K562 (cell line): ENCODE measurements at regions not wholly inside any gene's neighbourhood (a gene's known extent, or its start where the extent isn't known, plus 50 kb on each side); places are given as distances from the start of the nearest gene placed in this dataset.

ENCODE experiments used
- ATAC-seq: fragments of 200-7000 bp; cut with Tn5 transposase; 3 replicates; pipeline ENCODE4 v1.9.1; 2020; ENCODE audit warnings: moderate library complexity
- BruUV-seq: library from RNA; stranded (reverse); fragments of 400-500 nt; replicated peaks from 2 replicates; lab custom pipeline; 2021; lab: Mats Ljungman, UMichigan
- CTCF ChIA-PET: fragments of 300-600 bp; formaldehyde crosslinking; extraction: SDS; loops from one replicate; lab custom pipeline; 2021; ENCODE audit warnings: low intra/inter-chr PET ratio; lab: Yijun Ruan, JAX
- POLR2A ChIA-PET: fragments of 300-600, 350-650 bp; sonication (Branson Sonifier 250); formaldehyde crosslinking; extraction: SDS; loops from one replicate; lab custom pipeline; 2021; ENCODE audit warnings: antibody characterized with exemption, inconsistent platforms; lab: Yijun Ruan, JAX
- DNase-seq, 4 experiments: peaks; one replicate each; pipeline versions ENCODE4 v3.0.0 to v3.0.0-alpha.2; 2011 to 2018; ENCODE audit warnings: low spot score in 3 of 4, mixed read lengths in 3 of 4; ENCODE audit errors: extremely low read depth in 1 of 4
- FAIRE-seq: peaks from 2 replicates; lab custom pipeline; 2011; peaks lifted over from hg19 to GRCh38; lab: Jason Lieb, UNC
- H2AFZ ChIP-seq: 2 replicates; pipeline ENCODE4 v1.6.0; 2011; ENCODE audit warnings: low read depth, low read length, control low read depth, inconsistent platforms
- H3K27ac ChIP-seq: fragments of 200-600 bp; 3 replicates; pipeline ENCODE4 v1.8.0; 2011; ENCODE audit warnings: low read depth, mild to moderate bottlenecking, control low read depth, inconsistent platforms, low read length, moderate library complexity, mixed read lengths; ENCODE audit errors: extremely low read depth
- H3K27me3 ChIP-seq, 2 experiments: fragments of 300-600 bp in 1 of 2; 2 replicates in 1 of 2; 3 replicates in 1 of 2; pipeline versions ENCODE4 v1.6.0 to v1.8.0; 2011; ENCODE audit warnings: inconsistent platforms in 2 of 2, low read length in 2 of 2, mild to moderate bottlenecking in 1 of 2, mixed read lengths in 1 of 2, moderate library complexity in 1 of 2; ENCODE audit not compliant: control insufficient read depth in 2 of 2, insufficient read depth in 2 of 2
- H3K36me3 ChIP-seq: fragments of 300-600 bp; 3 replicates; pipeline ENCODE4 v1.8.0; 2011; ENCODE audit warnings: mild to moderate bottlenecking, low read length, inconsistent platforms; ENCODE audit not compliant: control insufficient read depth, insufficient read depth
- H3K4me1 ChIP-seq, 2 experiments: fragments of 200-600 bp in 1 of 2; replicated peaks in 1 of 2; 2 replicates in 1 of 2; 3 replicates in 1 of 2; pipeline versions ENCODE4 v1.5.1 to v1.8.0; 2011; ENCODE audit warnings: inconsistent platforms in 2 of 2, low read length in 2 of 2, mild to moderate bottlenecking in 1 of 2, mixed read lengths in 1 of 2, moderate library complexity in 1 of 2; ENCODE audit not compliant: control insufficient read depth in 2 of 2, insufficient read depth in 2 of 2
- H3K4me2 ChIP-seq: 2 replicates; pipeline ENCODE4 v1.6.1; 2011; ENCODE audit warnings: low read length, control low read depth, inconsistent platforms, mixed read lengths; ENCODE audit not compliant: insufficient read depth
- H3K4me3 ChIP-seq: fragments of 200-600 bp; sonication (generic), shearing (Covaris generic); 2 replicates; pipeline ENCODE4 v1.5.1; 2016; ENCODE audit warnings: control low read depth, inconsistent platforms
- H3K79me2 ChIP-seq: fragments of 200-600 bp; 3 replicates; pipeline ENCODE4 v1.8.0; 2011; ENCODE audit warnings: low read length, inconsistent platforms; ENCODE audit not compliant: control insufficient read depth, insufficient read depth
- H3K9ac ChIP-seq, 2 experiments: 2 replicates each; pipeline versions ENCODE4 v1.6.0 to v1.6.1; 2011; ENCODE audit warnings: low read depth in 2 of 2, low read length in 2 of 2, control low read depth in 1 of 2, inconsistent platforms in 1 of 2, mild to moderate bottlenecking in 1 of 2, mixed read lengths in 1 of 2; ENCODE audit not compliant: insufficient read depth in 1 of 2
- H3K9me1 ChIP-seq: one replicate; pipeline ENCODE4 v1.6.0; 2011; ENCODE audit warnings: inconsistent platforms, mild to moderate bottlenecking, low read length, moderate library complexity; ENCODE audit not compliant: control insufficient read depth, insufficient read depth
- H3K9me3 ChIP-seq: replicated peaks from 2 replicates; pipeline ENCODE4 v1.5.1; 2011; ENCODE audit warnings: low read depth, low read length, inconsistent platforms; ENCODE audit not compliant: control insufficient read depth, insufficient read depth
- H4K20me1 ChIP-seq: replicated peaks from 2 replicates; pipeline ENCODE4 v1.6.1; 2011; ENCODE audit warnings: low read length, inconsistent platforms, mixed read lengths; ENCODE audit not compliant: control insufficient read depth, insufficient read depth
- ARNT ChIP-seq, 2 experiments: fragments of 450-650 bp; IDR thresholded peaks; 2 replicates each; pipeline ENCODE4 v1.6.1; 2016; ENCODE audit warnings: mild to moderate bottlenecking in 1 of 2
- FOXA3 ChIP-seq, 2 experiments: fragments of 450-650 bp in 1 of 2; sonication (generic) in 1 of 2; formaldehyde crosslinking; IDR thresholded peaks in 1 of 2; conservative IDR thresholded peaks in 1 of 2; 2 replicates each; pipeline versions ENCODE4 v1.4.0 to v1.8.0; 2020 to 2022; ENCODE audit warnings: mild to moderate bottlenecking in 2 of 2, missing genetic modification reagents in 1 of 2
- GABPB2 ChIP-seq: fragments of 250-450 bp; sonication (Bioruptor Pico); conservative IDR thresholded peaks from 2 replicates; pipeline ENCODE4 v1.5.1; 2021; ENCODE audit warnings: mild to moderate bottlenecking
- GTF2A2 ChIP-seq: IDR thresholded peaks from 2 replicates; pipeline ENCODE4 v1.6.1; 2016; ENCODE audit warnings: mild to moderate bottlenecking, missing genetic modification characterization, missing compliant biosample characterization
- HNRNPL ChIP-seq: fragments of 200-400 bp; formaldehyde crosslinking; IDR thresholded peaks from 2 replicates; pipeline ENCODE4 v1.6.1; 2017; ENCODE audit warnings: low read depth, mild to moderate bottlenecking, low read length
- KLF6 ChIP-seq: fragments of 250-450 bp; sonication (Bioruptor Pico); IDR thresholded peaks from 2 replicates; pipeline ENCODE4 v1.4.0; 2020; ENCODE audit warnings: mild to moderate bottlenecking, moderate library complexity, borderline replicate concordance
- NCOA1 ChIP-seq: fragments of 450-650 bp; IDR thresholded peaks from 2 replicates; pipeline ENCODE4 v1.6.1; 2016; ENCODE audit warnings: low read depth
- TFAP4 ChIP-seq: sonication (generic); formaldehyde crosslinking; IDR thresholded peaks from 2 replicates; pipeline ENCODE4 v1.8.0; 2022; ENCODE audit warnings: missing genetic modification reagents, mild to moderate bottlenecking, moderate library complexity, borderline replicate concordance
- ZNF354B ChIP-seq: fragments of 250-450 bp; sonication (Bioruptor Pico); IDR thresholded peaks from 2 replicates; pipeline ENCODE4 v1.4.0; 2020
- ZNF766 ChIP-seq: fragments of 200-800 bp; sonication (Bioruptor generic); conservative IDR thresholded peaks from 2 replicates; pipeline ENCODE4 v1.6.1; 2016; ENCODE audit warnings: missing genetic modification characterization, missing compliant biosample characterization
- WGBS: fragments of 100-300 bp; shearing (Covaris generic); methylation state at CpG from one replicate; pipeline ENCODE4 v1.1.6; 2016; ENCODE audit warnings: low coverage, mixed read lengths; ENCODE audit not compliant: insufficient coverage; ENCODE audit errors: missing lambda C conversion rate; 5-methylcytosine and 5-hydroxymethylcytosine counted together
- in situ Hi-C: fragments of 300-500 bp; cut with MboI; formaldehyde crosslinking; loops from 4 replicates; pipeline ENCODE4 v1.15.0; 2018; ENCODE audit warnings: inconsistent platforms, mixed read lengths
- intact Hi-C: fragments of 100-400 bp; cut with micrococcal nuclease; formaldehyde crosslinking; loops from 2 replicates; pipeline ENCODE4 v1.14.2; 2022

- FAIRE-seq (no peak), ATAC-seq (no peak), DNase-seq (no peak)
- no TSS peak for BruUV-seq
- WGBS: 0% methylated on average over 14 of the region's 17 CpGs
- CTCF ChIA-PET: no interaction called here
- Histone ChIP-seq H3K36me3 (no peaks in the 10 kb centered on the region), H4K20me1 (no peaks in the 10 kb centered on the region), H3K4me3 (no peak overlapping the region), H3K9me1 (no peaks in the 10 kb centered on the region), H3K9me3 (no peaks in the 10 kb centered on the region), H3K79me2 (no peaks in the 10 kb centered on the region), H3K27ac (no peak overlapping the region), H3K4me2 (no peak overlapping the region), H3K27me3 (no peaks in the 10 kb centered on the region), H2AFZ (no peak overlapping the region), H3K4me1 (no peaks in the 10 kb centered on the region), H3K9ac (no peak overlapping the region)
- POLR2A ChIA-PET: no interaction called here
- in situ Hi-C loops (no loop called here), intact Hi-C loops (no loop called here)
- no peak for TF ChIP-seq NCOA1
- TF ChIP-seq ARNT (IDR thresholded peaks at IDR 0.05): no peak
- no peak for TF ChIP-seq ZNF766 (CRISPR knock-in tag)
- TF ChIP-seq GABPB2 (CRISPR knock-in tag): no peak
- TF ChIP-seq ZNF354B: no peak
- no peak for TF ChIP-seq TFAP4 (CRISPR knock-in tag)
- no peak for TF ChIP-seq FOXA3 (CRISPR knock-in tag; conservative IDR thresholded peaks at IDR 0.05 in 1 of 2, IDR thresholded peaks at IDR 0.05 in 1 of 2)
- TF ChIP-seq GTF2A2 (tag): no peak
- no peak for TF ChIP-seq HNRNPL
- TF ChIP-seq KLF6 (CRISPR knock-in tag): no peak
Measured at GRCh38 chr5:125199968-125200865, 453.8 kb upstream of the ZNF608 start.
